ENCODE measurements at regions not wholly inside any gene's neighbourhood (a gene's known extent, or its start where the extent isn't known, plus 50 kb on each side); places are given as distances from the start of the nearest gene placed in this dataset.

DNA sequence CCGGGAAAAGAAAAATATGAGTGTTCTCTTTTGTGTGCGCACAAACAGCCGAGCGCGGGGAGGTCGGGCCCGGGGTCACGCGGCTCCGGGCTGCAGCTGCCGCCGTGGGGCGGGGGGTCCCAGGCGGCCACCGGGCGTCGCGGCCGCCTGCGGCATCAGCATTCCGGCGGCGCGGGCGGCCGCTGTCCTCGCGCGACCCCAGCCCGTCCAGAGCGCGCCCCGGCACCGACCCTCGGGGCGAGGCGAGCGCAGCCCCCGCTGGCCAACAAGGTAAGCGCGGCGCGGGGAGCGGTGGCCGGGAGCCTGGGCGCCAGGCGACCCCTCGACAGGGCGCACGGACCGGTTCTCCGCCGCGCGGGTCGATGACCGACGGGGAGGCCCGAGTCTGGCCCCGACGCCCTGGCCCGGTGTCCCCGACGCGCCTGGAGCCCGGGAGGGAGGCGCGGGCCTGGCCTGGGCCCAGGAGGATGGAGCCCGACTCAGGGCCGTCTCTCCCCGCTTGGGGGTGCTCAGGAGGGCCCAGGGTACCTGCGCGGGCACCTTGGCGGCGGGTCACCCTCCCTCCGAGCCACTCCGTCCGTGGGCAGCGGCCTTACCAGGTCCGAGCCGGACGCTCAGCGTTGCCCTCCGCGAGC, 103.9 kb upstream of the DIO3 start:
- Histone ChIP-seq H3K4me3 (ENCODE audit: low read length) (no peak overlapping the region), H3K4me2 (ENCODE audit: low read length) (no peak overlapping the region), H2AFZ (ENCODE audit: low read depth, low read length) (no peak overlapping the region), H3K36me3 (ENCODE audit: insufficient read depth, low read length) (no peaks in the 10 kb centered on the region), H3K9me3 (ENCODE audit: low read length) (no peaks in the 10 kb centered on the region), H3K9ac (ENCODE audit: low read length) (no peak overlapping the region), H3K27ac (ENCODE audit: low read length) (no peak overlapping the region), H4K20me1 (ENCODE audit: insufficient read depth) (no peaks in the 10 kb centered on the region), H3K27me3 (ENCODE audit: insufficient read depth, low read depth, low read length) (peaks cover 62% of the 10 kb centered on the region), H3F3A (ENCODE audit: insufficient read depth, low read length, poor library complexity, severe bottlenecking) (no peaks in the 10 kb centered on the region), H3K9me2 (ENCODE audit: insufficient read depth, low read length) (no peaks in the 10 kb centered on the region), H3K79me2 (replicated peaks; ENCODE audit: insufficient read depth, low read length) (no peaks in the 10 kb centered on the region)
- no peak for TF ChIP-seq SMC3 (conservative IDR thresholded peaks at IDR 0.05; ENCODE audit: poor library complexity)
- TF ChIP-seq, protein P1, sequence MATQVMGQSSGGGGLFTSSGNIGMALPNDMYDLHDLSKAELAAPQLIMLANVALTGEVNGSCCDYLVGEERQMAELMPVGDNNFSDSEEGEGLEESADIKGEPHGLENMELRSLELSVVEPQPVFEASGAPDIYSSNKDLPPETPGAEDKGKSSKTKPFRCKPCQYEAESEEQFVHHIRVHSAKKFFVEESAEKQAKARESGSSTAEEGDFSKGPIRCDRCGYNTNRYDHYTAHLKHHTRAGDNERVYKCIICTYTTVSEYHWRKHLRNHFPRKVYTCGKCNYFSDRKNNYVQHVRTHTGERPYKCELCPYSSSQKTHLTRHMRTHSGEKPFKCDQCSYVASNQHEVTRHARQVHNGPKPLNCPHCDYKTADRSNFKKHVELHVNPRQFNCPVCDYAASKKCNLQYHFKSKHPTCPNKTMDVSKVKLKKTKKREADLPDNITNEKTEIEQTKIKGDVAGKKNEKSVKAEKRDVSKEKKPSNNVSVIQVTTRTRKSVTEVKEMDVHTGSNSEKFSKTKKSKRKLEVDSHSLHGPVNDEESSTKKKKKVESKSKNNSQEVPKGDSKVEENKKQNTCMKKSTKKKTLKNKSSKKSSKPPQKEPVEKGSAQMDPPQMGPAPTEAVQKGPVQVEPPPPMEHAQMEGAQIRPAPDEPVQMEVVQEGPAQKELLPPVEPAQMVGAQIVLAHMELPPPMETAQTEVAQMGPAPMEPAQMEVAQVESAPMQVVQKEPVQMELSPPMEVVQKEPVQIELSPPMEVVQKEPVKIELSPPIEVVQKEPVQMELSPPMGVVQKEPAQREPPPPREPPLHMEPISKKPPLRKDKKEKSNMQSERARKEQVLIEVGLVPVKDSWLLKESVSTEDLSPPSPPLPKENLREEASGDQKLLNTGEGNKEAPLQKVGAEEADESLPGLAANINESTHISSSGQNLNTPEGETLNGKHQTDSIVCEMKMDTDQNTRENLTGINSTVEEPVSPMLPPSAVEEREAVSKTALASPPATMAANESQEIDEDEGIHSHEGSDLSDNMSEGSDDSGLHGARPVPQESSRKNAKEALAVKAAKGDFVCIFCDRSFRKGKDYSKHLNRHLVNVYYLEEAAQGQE (IDR thresholded peaks at IDR 0.05; ENCODE audit: borderline replicate concordance): no peak
- no peak for TF ChIP-seq TAF1 (IDR thresholded peaks at IDR 0.05; ENCODE audit: low read depth)
- no peak for TF ChIP-seq RAD21 (conservative IDR thresholded peaks at IDR 0.05)
- no peak for TF ChIP-seq EP300 (conservative IDR thresholded peaks at IDR 0.05; ENCODE audit: poor library complexity, severe bottlenecking)
- no peak for TF ChIP-seq EZH2 (IDR thresholded peaks at IDR 0.05; ENCODE audit: borderline replicate concordance, insufficient read depth, low read length, poor library complexity, severe bottlenecking)
- TF ChIP-seq POLR2AphosphoS5 (IDR thresholded peaks at IDR 0.05): no peak
- TF ChIP-seq, protein P2, sequence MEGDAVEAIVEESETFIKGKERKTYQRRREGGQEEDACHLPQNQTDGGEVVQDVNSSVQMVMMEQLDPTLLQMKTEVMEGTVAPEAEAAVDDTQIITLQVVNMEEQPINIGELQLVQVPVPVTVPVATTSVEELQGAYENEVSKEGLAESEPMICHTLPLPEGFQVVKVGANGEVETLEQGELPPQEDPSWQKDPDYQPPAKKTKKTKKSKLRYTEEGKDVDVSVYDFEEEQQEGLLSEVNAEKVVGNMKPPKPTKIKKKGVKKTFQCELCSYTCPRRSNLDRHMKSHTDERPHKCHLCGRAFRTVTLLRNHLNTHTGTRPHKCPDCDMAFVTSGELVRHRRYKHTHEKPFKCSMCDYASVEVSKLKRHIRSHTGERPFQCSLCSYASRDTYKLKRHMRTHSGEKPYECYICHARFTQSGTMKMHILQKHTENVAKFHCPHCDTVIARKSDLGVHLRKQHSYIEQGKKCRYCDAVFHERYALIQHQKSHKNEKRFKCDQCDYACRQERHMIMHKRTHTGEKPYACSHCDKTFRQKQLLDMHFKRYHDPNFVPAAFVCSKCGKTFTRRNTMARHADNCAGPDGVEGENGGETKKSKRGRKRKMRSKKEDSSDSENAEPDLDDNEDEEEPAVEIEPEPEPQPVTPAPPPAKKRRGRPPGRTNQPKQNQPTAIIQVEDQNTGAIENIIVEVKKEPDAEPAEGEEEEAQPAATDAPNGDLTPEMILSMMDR (IDR thresholded peaks at IDR 0.05; ENCODE audit: poor library complexity, severe bottlenecking): no peak
- TF ChIP-seq MXI1 (conservative IDR thresholded peaks at IDR 0.05; ENCODE audit: poor library complexity, severe bottlenecking): no peak

DNA sequence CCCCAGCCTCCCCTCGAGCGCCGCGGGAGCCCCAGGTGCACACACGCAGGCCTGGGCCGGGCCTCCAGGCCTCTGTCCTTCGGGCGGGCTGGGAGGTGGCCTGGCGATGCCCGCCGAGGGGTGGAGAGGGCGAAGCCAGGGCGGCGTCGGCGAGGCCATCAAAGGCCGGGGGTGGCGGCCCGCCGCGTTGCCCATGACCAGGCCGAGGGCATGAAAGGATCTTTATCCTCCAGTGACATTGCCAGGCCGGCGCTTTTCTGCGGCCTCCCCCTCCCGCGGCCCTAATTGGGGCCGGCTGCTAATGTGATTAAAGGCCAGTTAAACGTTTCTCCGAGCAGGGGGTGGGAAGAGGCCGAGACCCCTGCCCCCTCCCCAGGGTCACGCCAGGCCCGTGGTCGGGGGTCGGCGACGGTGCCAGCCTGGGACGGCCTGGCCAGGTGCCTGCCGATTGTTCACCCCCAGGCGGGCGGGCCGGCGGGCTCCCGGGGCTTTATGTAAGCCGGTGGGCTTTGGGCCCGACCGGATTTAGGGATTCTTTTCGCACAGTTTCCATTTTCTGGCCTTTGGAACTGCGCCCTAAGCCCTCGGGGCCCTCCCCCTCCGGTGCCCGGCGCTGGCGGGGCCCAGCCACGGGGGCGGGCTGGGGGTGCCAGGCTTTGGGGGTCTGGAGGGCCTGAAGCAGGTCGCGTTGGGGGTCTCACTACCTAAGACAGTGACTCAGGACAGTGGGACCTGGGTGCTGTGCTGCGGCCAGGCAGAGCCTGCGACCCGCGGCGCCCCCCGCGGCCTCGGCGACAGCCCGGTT, 103.2 kb upstream of the DIO3 start:
- Histone ChIP-seq H3K9me2 (ENCODE audit: insufficient read depth, low read length) (no peaks in the 10 kb centered on the region), H3K4me3 (ENCODE audit: low read length) (no peak overlapping the region), H3K79me2 (replicated peaks; ENCODE audit: insufficient read depth, low read length) (no peaks in the 10 kb centered on the region), H2AFZ (ENCODE audit: low read depth, low read length) (no peak overlapping the region), H3K9me3 (ENCODE audit: low read length) (no peaks in the 10 kb centered on the region), H3K27ac (ENCODE audit: low read length) (no peak overlapping the region), H3K36me3 (ENCODE audit: insufficient read depth, low read length) (no peaks in the 10 kb centered on the region), H3K4me2 (ENCODE audit: low read length) (no peak overlapping the region), H3F3A (ENCODE audit: insufficient read depth, low read length, poor library complexity, severe bottlenecking) (no peaks in the 10 kb centered on the region), H4K20me1 (ENCODE audit: insufficient read depth) (no peaks in the 10 kb centered on the region), H3K27me3 (ENCODE audit: insufficient read depth, low read depth, low read length) (peaks cover 62% of the 10 kb centered on the region), H3K9ac (ENCODE audit: low read length) (no peak overlapping the region)
- TF ChIP-seq, protein P1 (IDR thresholded peaks at IDR 0.05; ENCODE audit: borderline replicate concordance): no peak
- TF ChIP-seq EZH2 (IDR thresholded peaks at IDR 0.05; ENCODE audit: borderline replicate concordance, insufficient read depth, low read length, poor library complexity, severe bottlenecking): no peak
- TF ChIP-seq SMC3 (conservative IDR thresholded peaks at IDR 0.05; ENCODE audit: poor library complexity): no peak
- TF ChIP-seq, protein P2 (IDR thresholded peaks at IDR 0.05; ENCODE audit: poor library complexity, severe bottlenecking): no peak
- TF ChIP-seq POLR2AphosphoS5 (IDR thresholded peaks at IDR 0.05): no peak
- no peak for TF ChIP-seq EP300 (conservative IDR thresholded peaks at IDR 0.05; ENCODE audit: poor library complexity, severe bottlenecking)
- TF ChIP-seq RAD21 (conservative IDR thresholded peaks at IDR 0.05): no peak
- no peak for TF ChIP-seq MXI1 (conservative IDR thresholded peaks at IDR 0.05; ENCODE audit: poor library complexity, severe bottlenecking)
- TF ChIP-seq TAF1 (IDR thresholded peaks at IDR 0.05; ENCODE audit: low read depth): no peak

Measured in neural cell (in vitro differentiated cells).